ENCODE measurements at regions not wholly inside any gene's neighbourhood (a gene's known extent, or its start where the extent isn't known, plus 50 kb on each side); places are given as distances from the start of the nearest gene placed in this dataset.
"Not testable (repeated sequence)": the region's sequence is repeated elsewhere in the genome, so short reads cannot be mapped to it uniquely, and the experiment has no call there.

GRCh38 chr18:2201036-2201600 lies 370.2 kb downstream of the METTL4 start:
- no peak for DNase-seq

DNA sequence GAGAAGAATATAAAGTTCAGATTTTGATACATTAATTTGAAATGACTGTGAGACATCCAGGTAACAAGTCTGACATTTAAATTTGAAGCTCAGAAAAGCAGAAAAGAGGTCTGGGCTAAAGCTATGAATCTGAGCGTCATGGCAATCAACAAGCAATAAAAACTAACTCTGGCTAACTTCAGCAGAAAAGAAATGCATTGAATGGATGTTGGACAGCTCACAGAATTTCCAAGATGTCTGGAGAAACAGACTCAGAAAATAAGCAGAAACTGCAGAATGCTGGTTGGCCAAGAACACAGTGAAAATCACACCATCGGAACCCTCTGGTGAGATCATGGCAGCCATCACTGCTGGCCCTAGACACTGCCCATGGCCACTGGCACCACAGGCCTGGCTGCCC lies 366.6 kb downstream of the METTL4 start:
- no peak for DNase-seq

GRCh38 chr18:2207294-2207693 lies 364.0 kb downstream of the METTL4 start:
- DNase-seq: no peak

DNA sequence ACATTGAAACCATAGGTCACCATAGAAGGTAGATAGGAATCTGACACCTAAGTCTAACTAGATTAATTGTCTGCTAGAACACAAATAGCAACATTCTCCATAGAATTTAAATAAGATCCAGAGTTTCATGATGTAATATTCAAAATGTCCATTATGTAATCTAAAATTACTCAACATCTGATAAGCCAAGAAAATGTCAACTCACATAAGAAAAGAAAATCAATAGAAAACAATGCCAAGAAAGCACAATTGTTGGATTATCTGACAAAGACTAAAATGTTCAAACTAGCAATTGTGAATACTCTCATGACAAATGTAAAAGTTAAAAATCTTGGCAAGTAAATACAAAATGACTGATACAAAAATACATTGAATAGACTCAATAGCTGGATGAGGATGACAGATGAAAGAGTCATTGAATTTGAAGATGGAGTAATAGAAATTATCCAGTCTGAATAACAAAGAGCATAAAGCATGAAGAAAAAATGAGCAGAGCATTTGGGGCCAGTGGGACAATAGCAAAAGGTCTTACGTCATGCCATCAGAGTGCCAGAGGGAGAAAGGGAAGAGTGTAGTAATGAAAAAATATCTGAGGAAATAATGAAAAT lies 358.6 kb downstream of the METTL4 start:
- DNase-seq: no peak

GRCh38 chr18:2213905-2214304 lies 357.4 kb downstream of the METTL4 start:
- no peak for DNase-seq

DNA sequence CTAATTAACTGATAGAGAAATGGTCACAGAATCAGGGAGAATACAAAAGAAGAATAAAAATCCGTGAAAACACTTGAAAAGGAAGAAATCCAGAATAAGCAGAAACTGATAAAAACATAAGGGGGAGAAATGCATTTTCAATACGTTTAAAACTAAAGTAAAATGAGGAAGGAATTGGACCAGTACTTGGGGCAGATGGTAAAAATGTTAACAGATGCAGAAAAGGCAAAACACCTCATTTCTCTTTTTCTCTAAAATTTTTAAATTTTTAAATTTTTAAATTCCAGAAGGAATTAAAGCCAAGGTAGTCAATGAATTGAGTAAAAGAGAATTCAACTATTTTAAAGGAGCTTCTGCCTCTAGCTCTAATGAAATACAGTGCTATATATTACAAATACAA lies 353.9 kb downstream of the METTL4 start:
- no peak for DNase-seq

DNA sequence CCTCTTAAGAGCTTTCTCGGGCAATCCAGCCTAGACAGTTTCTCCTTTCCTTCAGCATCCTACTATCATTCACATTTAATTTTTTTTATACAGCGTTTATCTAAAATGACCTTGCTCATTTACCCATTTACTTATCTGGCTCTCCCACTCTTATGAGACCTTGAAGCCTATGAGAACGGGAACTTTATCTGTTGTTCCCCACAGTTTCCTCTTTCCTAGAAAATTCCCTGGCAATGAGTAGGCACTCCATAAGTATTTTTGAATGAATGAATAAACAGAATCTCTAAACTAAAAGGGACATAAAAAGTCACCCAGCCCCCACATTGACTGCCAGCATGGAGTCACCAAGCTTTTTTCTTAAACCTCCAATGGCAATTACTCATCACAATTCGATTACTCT lies 353.2 kb downstream of the METTL4 start:
- no peak for DNase-seq

GRCh38 chr18:2219706-2220105 lies 351.6 kb downstream of the METTL4 start:
- DNase-seq: no peak

DNA sequence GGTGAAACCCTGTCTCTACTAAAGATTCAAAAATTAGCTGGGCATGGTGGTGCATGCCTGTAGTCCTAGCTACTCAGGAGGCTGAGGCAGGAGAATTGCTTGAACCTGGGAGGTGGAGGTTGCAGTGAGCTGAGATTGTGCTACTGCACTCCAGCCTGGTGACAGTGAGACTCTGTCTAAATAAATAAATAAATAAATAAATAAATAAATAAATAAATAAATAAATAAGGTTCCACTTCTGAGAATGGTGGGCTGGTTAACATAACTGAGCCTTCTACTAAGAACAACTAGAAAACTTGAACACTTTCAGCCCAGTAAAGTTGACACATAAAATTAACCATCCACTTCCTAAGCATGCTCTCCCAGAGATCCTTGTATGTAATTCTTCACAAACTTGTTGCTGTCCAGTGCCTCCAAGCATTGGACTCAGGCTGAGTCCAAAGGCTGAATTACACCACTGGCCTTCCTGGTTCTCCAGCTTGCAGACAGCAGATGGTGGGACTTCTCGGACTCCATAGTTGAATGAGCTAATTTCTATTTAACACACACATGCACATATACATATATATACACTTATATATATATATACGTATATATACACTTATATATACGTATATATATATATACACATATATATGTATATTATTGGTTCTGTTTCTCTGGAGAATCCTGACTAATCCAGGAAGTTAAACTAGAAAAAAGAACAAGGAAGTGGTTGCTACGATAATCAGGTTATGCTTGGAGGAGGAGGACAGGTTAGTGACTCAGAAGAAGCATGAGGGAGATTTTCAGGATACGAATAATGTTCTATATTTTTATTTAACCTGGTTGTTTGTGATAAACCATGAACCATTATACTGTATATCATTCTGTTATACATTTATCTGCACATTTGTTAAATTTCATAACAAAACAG lies 348.8 kb downstream of the METTL4 start:
- no peak for DNase-seq

DNA sequence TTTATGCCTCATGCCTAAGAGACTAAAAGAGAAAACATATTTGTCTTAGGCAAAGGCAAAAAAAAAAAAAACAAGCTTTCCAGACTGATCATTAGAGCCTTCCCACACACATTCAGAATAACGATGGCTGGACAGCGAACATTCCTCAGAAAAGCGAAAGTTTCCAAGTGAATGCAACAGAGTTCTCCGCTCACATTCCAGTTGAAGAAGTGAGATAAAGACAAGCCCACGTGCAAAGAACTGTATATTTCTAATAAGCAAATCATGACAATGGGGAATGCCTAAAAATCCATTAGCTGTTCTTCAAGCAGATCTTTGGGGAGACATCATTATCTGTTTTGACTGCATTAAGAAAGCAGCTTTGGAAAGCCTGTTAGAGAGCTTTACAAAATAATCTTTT lies 347.9 kb downstream of the METTL4 start:
- no peak for DNase-seq

- no peak for DNase-seq
Observed at GRCh38 chr18:2223849-2224248, 347.5 kb downstream of the METTL4 start.

DNA sequence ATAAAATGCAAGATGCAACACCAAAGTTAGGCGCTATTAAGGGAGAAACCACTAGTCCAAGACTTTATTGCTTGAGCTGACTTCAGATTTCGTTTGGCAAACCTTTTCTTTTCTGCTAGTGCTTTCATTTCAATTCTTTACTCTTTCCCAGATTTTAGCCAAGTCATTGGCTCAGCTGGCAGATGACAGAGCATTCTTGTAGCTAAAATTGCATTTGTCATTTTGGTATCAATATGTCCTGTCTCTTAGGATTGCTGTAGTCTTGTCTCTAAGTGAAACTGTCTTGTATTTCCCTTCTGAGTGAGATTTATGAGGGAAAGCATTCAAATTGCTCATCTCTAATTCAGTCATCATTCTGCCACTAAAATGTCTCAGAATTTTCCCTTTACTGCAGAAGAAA lies 335.1 kb downstream of the METTL4 start:
- DNase-seq: no peak

GRCh38 chr18:2237706-2238105 lies 333.6 kb downstream of the METTL4 start:
- DNase-seq: no peak

GRCh38 chr18:2240311-2240705 lies 331.0 kb downstream of the METTL4 start:
- DNase-seq: no peak

DNA sequence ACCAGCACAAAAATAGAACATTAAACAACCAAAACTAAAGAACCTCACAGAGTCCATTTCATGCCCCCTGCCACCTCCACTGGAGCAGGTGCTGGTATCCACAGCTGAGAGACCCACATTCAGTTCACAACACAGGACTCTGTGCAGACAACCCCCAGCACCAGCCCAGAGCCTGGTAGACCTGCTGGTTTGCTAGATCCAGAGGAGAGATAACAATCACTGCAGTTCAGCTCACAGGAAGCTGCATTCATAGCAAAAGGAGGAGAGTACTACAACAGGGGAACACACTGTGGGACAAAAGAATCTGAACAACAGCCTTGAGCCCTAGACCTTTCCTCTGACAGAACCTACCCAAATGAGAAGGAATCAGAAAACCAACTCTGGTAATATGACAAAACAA lies 326.7 kb downstream of the METTL4 start:
- no peak for DNase-seq

GRCh38 chr18:2247101-2247500 lies 324.2 kb downstream of the METTL4 start:
- DNase-seq: not testable (repeated sequence)

DNA sequence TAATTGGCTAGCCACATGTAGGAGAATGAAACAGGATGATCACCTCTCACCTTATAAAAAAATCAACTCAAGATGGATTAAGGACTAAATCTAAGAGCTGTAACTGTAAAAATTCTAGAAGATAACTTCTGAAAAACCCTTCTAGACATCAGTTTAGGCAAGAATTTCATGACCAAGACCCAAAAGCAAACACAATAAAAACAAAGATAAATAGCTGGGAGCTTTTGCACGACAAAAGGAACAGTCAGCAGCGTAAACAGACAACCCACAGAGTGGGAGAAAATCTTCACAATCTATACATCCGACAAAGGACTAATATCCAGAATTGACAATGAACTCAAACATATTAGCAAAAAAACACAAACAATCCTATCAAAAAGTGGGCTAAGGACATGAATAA lies 316.3 kb downstream of the METTL4 start:
- no peak for DNase-seq

DNA sequence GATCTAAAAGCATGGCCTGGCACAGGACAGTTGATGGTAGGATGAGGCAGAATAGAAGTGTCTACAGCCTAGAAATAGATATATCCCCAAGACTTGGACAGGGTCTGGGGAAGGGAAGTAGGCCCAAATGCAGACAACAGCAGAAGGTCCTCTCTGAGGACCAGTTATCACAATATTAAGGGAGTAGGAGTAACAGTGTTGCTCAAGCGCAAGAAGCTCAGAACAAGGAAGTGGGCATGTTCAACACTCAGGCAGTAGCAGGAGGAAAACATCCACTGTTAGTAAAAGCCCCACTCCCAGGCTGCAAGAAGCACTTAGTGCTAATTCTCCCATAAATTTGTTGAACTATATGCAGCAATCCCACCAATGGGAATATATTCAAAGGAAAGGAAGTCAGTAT lies 314.7 kb downstream of the METTL4 start:
- no peak for DNase-seq

DNA sequence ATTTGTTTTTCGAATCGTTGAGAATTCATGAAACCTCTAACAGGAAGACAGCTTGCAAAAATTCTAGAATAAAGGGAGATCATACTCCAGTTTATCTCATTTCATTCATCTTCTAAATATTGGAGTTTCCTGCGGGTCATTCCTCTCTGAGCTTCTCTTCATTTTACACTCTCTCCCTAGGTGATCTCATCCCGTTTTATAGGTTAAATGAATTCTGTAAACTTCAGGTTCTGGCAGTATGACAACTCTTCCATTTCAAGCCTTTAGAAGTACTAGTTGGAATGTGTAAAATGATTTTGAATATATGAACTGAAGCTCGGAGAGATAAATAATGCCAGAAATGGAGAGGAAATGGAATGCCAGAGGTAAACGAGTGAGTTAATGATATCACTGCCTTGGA lies 312.4 kb downstream of the METTL4 start:
- no peak for DNase-seq

GRCh38 chr18:2263303-2263890 lies 307.9 kb downstream of the METTL4 start:
- DNase-seq: no peak

DNA sequence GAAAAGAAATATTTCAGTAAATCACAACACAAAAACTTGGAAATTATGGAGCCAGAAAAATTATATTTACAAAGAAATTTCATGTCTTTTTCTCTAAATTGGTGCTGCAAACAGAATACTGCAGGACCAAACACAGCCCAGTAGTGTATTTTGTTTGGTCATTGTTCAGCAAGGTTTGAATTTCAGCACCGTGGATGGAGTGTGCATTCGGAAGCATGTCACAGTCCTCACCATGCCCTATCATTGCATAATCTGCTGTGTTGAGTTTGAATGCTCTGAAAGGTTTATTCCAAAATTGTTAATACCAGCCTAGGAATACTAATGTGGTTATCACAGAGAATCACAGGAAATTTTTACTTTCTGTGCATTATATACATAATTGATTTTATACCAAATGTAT lies 296.7 kb downstream of the METTL4 start:
- DNase-seq: no peak

DNA sequence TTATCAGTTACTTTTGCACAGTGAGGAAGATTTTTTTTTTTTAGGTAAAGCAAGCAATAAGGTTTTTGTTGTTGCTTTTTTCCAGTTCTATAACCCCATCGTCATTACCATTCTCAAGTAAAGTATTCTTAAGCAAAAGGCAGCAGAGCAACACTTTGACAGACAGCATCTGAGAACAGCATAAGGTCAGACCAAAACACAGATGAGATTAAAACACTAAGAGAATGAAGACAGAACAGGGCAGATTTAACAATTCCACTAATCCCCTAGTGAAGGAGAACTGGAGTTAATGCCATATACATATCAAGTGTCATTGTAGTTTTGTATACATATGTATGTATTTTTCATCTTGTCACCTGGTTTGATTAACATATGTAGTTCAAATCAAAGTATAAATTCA lies 290.2 kb downstream of the METTL4 start:
- no peak for DNase-seq

DNA sequence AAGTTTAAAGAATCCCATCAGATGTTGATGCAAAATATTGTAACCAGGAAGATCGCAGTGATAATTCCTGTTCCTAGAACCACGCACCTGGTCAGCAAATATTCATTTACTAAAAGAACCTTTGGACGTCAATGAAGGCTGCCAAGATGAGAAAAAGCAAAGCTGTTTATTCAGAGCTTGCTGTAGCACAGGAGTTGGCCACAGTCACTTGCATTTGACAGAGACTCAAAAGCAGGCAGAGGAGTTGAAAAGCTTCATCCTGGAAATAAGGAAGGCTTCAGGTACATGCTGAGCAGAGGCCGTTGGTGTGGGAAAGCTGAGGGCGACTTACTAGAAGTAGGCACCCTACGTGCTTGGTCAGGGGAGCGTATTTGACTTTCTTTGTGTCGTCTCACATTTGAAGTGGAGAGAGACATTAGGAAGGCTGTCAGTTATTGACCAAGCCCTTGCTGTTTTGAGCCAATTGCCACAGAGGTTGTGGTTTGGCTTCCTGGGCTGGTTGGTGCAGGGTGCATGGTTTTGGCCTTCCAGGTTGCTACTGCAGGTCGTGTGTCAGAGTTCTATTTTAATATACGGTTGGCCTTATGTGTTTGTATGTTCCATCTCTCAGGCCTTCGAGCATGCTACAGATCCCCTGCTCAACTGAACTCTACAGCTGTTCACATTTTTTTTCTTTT lies 289.6 kb downstream of the METTL4 start:
- no peak for DNase-seq

All from NCI-H1105 (cell line).